ENCODE measurements at regions not wholly inside any gene's neighbourhood (a gene's known extent, or its start where the extent isn't known, plus 50 kb on each side); places are given as distances from the start of the nearest gene placed in this dataset.
A peak's percentile ranks its signal among the peaks of the same experiment; 100 is the strongest.

GRCh38 chr2:217749008-217749407 is 253.8 kb downstream of the TNS1 start:
- intact Hi-C loops (cut with DNase I), result no loop called here
- no peak overlapping the region for H3K27ac ChIP-seq

GRCh38 chr2:217746808-217747207 is 256.0 kb downstream of the TNS1 start:
- intact Hi-C loops (cut with DNase I), result no loop called here
- H3K9me3 ChIP-seq, result no peaks in the 10 kb centered on the region
- no peaks in the 10 kb centered on the region for H3K27me3 ChIP-seq
- H3K36me3 ChIP-seq (replicated peaks in 1 of 2; ENCODE audit: insufficient read depth in 1 of 2, low read depth in 2 of 2), result no peaks in the 10 kb centered on the region
- no peak for ATAC-seq
- 64 to 82% methylated on average over 3 of the region's 3 CpGs for WGBS, 2 donors
- TF ChIP-seq POLR2A (IDR thresholded peaks at IDR 0.05), result no peak
- TF ChIP-seq CTCF (IDR thresholded peaks at IDR 0.05), result no peak
- no peaks in the 10 kb centered on the region for H3K4me1 ChIP-seq
- no peak overlapping the region for H3K4me3 ChIP-seq
- no peak overlapping the region for H3K27ac ChIP-seq
- no peak for DNase-seq

More at GRCh38 chr2:217749008-217749407, 253.8 kb downstream of the TNS1 start:
- H3K9me3 ChIP-seq, result no peaks in the 10 kb centered on the region
- WGBS, 2 donors, result 75 to 83% methylated on average over 1 to 5 of the region's 5 CpGs
- no peaks in the 10 kb centered on the region for H3K36me3 ChIP-seq (replicated peaks in 1 of 2; ENCODE audit: insufficient read depth in 1 of 2, low read depth in 2 of 2)
- no peak for DNase-seq
- no peaks in the 10 kb centered on the region for H3K27me3 ChIP-seq
- no peak for ATAC-seq
- no peak overlapping the region for H3K4me3 ChIP-seq
- H3K4me1 ChIP-seq, result no peaks in the 10 kb centered on the region
- TF ChIP-seq POLR2A (IDR thresholded peaks at IDR 0.05), result no peak

GRCh38 chr2:217743966-217744761 is 258.6 kb downstream of the TNS1 start:
- H3K36me3 ChIP-seq (replicated peaks in 1 of 2; ENCODE audit: insufficient read depth in 1 of 2, low read depth in 2 of 2), result no peaks in the 10 kb centered on the region
- intact Hi-C loops (cut with DNase I), result no loop called here

GRCh38 chr2:217743407-217743806 is 259.4 kb downstream of the TNS1 start:
- Histone ChIP-seq H3K27me3 (no peaks in the 10 kb centered on the region), H3K4me1 (no peaks in the 10 kb centered on the region), H3K27ac (no peak overlapping the region), H3K9me3 (no peaks in the 10 kb centered on the region), H3K36me3 (replicated peaks in 1 of 2; ENCODE audit: insufficient read depth in 1 of 2, low read depth in 2 of 2) (no peaks in the 10 kb centered on the region), H3K4me3 (no peak overlapping the region)
- intact Hi-C loops (cut with DNase I), result no loop called here
- 89 to 95% methylated on average over 2 of the region's 2 CpGs for WGBS, 2 donors
- no peak for ATAC-seq
- TF ChIP-seq POLR2A (IDR thresholded peaks at IDR 0.05) (no peak), CTCF (IDR thresholded peaks at IDR 0.05) (no peak)
- DNase-seq, result no peak

More at GRCh38 chr2:217743966-217744761, 258.6 kb downstream of the TNS1 start:
- no peaks in the 10 kb centered on the region for H3K4me1 ChIP-seq
- H3K27me3 ChIP-seq, result no peaks in the 10 kb centered on the region
- no peak overlapping the region for H3K27ac ChIP-seq
- DNase-seq (no peak), ATAC-seq (no peak)
- WGBS, 2 donors, result 85 to 93% methylated on average over 6 of the region's 6 CpGs
- TF ChIP-seq POLR2A (IDR thresholded peaks at IDR 0.05) (no peak), CTCF (IDR thresholded peaks at IDR 0.05) (no peak)
- H3K4me3 ChIP-seq, result no peak overlapping the region
- no peaks in the 10 kb centered on the region for H3K9me3 ChIP-seq

- H3K27me3 ChIP-seq, result no peaks in the 10 kb centered on the region
- intact Hi-C loops (cut with DNase I), result no loop called here
- WGBS, 2 donors, result 83 to 85% methylated on average over 5 of the region's 5 CpGs
- no peak overlapping the region for H3K27ac ChIP-seq
- ATAC-seq (no peak), DNase-seq (peak in 1 of 4 donors; percentile 11)
- TF ChIP-seq CTCF (IDR thresholded peaks at IDR 0.05), result no peak
- no peak for TF ChIP-seq POLR2A (IDR thresholded peaks at IDR 0.05)
- no peak overlapping the region for H3K4me3 ChIP-seq
- H3K4me1 ChIP-seq, result no peaks in the 10 kb centered on the region
- no peaks in the 10 kb centered on the region for H3K9me3 ChIP-seq
- H3K36me3 ChIP-seq (replicated peaks in 1 of 2; ENCODE audit: insufficient read depth in 1 of 2, low read depth in 2 of 2), result no peaks in the 10 kb centered on the region
These were observed 260.0 kb downstream of the TNS1 start for GRCh38 chr2:217742841-217743240.

Data from body of pancreas (tissue), 4 donors.